ENCODE measurements at regions not wholly inside any gene's neighbourhood (a gene's known extent, or its start where the extent isn't known, plus 50 kb on each side); places are given as distances from the start of the nearest gene placed in this dataset.
"Not testable (repeated sequence)": the region's sequence is repeated elsewhere in the genome, so short reads cannot be mapped to it uniquely, and the experiment has no call there.

GRCh38 chr3:22882834-22883233 lies 320.3 kb upstream of the UBE2E2 start:
- not testable (repeated sequence) for ATAC-seq

- ATAC-seq, result no peak
- TF ChIP-seq POU6F1 (CRISPR knock-in tag; IDR thresholded peaks at IDR 0.05; ENCODE audit: borderline replicate concordance, low read depth) (no peak), BACH2 (CRISPR knock-in tag; IDR thresholded peaks at IDR 0.05; ENCODE audit: borderline replicate concordance) (no peak), PPARA (CRISPR knock-in tag; IDR thresholded peaks at IDR 0.05; ENCODE audit: borderline replicate concordance) (no peak), ZC3H10 (CRISPR knock-in tag; IDR thresholded peaks at IDR 0.05) (no peak), OSR1 (CRISPR knock-in tag; IDR thresholded peaks at IDR 0.05) (no peak), CSRNP3 (CRISPR knock-in tag; IDR thresholded peaks at IDR 0.05) (no peak), ISL1 (CRISPR knock-in tag; IDR thresholded peaks at IDR 0.05) (no peak), GLIS3 (CRISPR knock-in tag; IDR thresholded peaks at IDR 0.05) (no peak), ZNF565 (CRISPR knock-in tag; conservative IDR thresholded peaks at IDR 0.05; ENCODE audit: low read depth) (no peak), ESRRG (CRISPR knock-in tag; IDR thresholded peaks at IDR 0.05) (no peak), ZNF70 (CRISPR knock-in tag; IDR thresholded peaks at IDR 0.05) (no peak), ZFP30 (CRISPR knock-in tag; IDR thresholded peaks at IDR 0.05) (no peak)
These were observed 318.1 kb upstream of the UBE2E2 start for GRCh38 chr3:22885039-22885438.

GRCh38 chr3:22885574-22886341 lies 317.4 kb upstream of the UBE2E2 start:
- no peak for ATAC-seq
- TF ChIP-seq GLIS3 (CRISPR knock-in tag; IDR thresholded peaks at IDR 0.05), result no peak
- no peak for TF ChIP-seq RARB (CRISPR knock-in tag; IDR thresholded peaks at IDR 0.05)
- TF ChIP-seq CREB5 (CRISPR knock-in tag; IDR thresholded peaks at IDR 0.05; ENCODE audit: low read depth), result no peak
- no peak for TF ChIP-seq ZNF8 (CRISPR knock-in tag; IDR thresholded peaks at IDR 0.05)
- no peak for TF ChIP-seq ISL1 (CRISPR knock-in tag; IDR thresholded peaks at IDR 0.05)
- TF ChIP-seq CSDC2 (CRISPR knock-in tag; IDR thresholded peaks at IDR 0.05), result no peak
- TF ChIP-seq TSHZ2 (CRISPR knock-in tag; IDR thresholded peaks at IDR 0.05), result no peak
- no peak for TF ChIP-seq ZFP3 (CRISPR knock-in tag; IDR thresholded peaks at IDR 0.05)
- no peak for TF ChIP-seq ZNF565 (CRISPR knock-in tag; conservative IDR thresholded peaks at IDR 0.05; ENCODE audit: low read depth)
- TF ChIP-seq ZC3H10 (CRISPR knock-in tag; IDR thresholded peaks at IDR 0.05), result no peak
- no peak for TF ChIP-seq PATZ1 (CRISPR knock-in tag; IDR thresholded peaks at IDR 0.05; ENCODE audit: borderline replicate concordance)
- TF ChIP-seq BACH2 (CRISPR knock-in tag; IDR thresholded peaks at IDR 0.05; ENCODE audit: borderline replicate concordance), result no peak
- no peak for TF ChIP-seq TOX (CRISPR knock-in tag; IDR thresholded peaks at IDR 0.05; ENCODE audit: borderline replicate concordance)
- no peak for TF ChIP-seq TCF4 (CRISPR knock-in tag; IDR thresholded peaks at IDR 0.05; ENCODE audit: borderline replicate concordance)
- TF ChIP-seq SNAI2 (CRISPR knock-in tag; IDR thresholded peaks at IDR 0.05), result no peak
- TF ChIP-seq ZNF70 (CRISPR knock-in tag; IDR thresholded peaks at IDR 0.05), result no peak

Data from SK-N-SH treated with all-trans-retinoic acid at 6 μM for 48 hours (cell line).